GM04503 (cell line): ENCODE measurements at regions not wholly inside any gene's neighbourhood (a gene's known extent, or its start where the extent isn't known, plus 50 kb on each side); places are given as distances from the start of the nearest gene placed in this dataset.

ENCODE experiments used
- DNase-seq: peaks from one replicate; pipeline ENCODE4 v3.0.0-alpha.2; 2012; ENCODE audit warnings: low read depth

- DNase-seq: no peak
These were observed 154.9 kb upstream of the ANKRD28 start for GRCh38 chr3:15952543-15953175.

- no peak for DNase-seq
These were observed 156.1 kb upstream of the ANKRD28 start for GRCh38 chr3:15953841-15954240.

GRCh38 chr3:15955968-15956367, 158.2 kb upstream of the ANKRD28 start:
- no peak for DNase-seq

GRCh38 chr3:15958692-15959433, 161.1 kb upstream of the ANKRD28 start:
- DNase-seq: no peak

- DNase-seq: no peak
These were observed 161.6 kb upstream of the ANKRD28 start for GRCh38 chr3:15959434-15959811.

GRCh38 chr3:15964605-15965442, 167.0 kb upstream of the ANKRD28 start:
- DNase-seq: no peak

GRCh38 chr3:15967577-15967976, 169.8 kb upstream of the ANKRD28 start:
- DNase-seq: no peak

GRCh38 chr3:15969874-15970640, 172.3 kb upstream of the ANKRD28 start:
- DNase-seq: no peak

- DNase-seq: no peak
These were observed 175.6 kb upstream of the ANKRD28 start for GRCh38 chr3:15973414-15973813.

- no peak for DNase-seq
These were observed 176.2 kb upstream of the ANKRD28 start for GRCh38 chr3:15973940-15974339.

- DNase-seq: no peak
These were observed 176.9 kb upstream of the ANKRD28 start for GRCh38 chr3:15974647-15975046.

- no peak for DNase-seq
These were observed 178.7 kb upstream of the ANKRD28 start for GRCh38 chr3:15976524-15976923.

GRCh38 chr3:15977090-15977489, 179.3 kb upstream of the ANKRD28 start:
- DNase-seq: no peak

- no peak for DNase-seq
These were observed 179.9 kb upstream of the ANKRD28 start for GRCh38 chr3:15977598-15978232.

GRCh38 chr3:15978801-15979200, 181.0 kb upstream of the ANKRD28 start:
- DNase-seq: no peak

- DNase-seq: no peak
These were observed 181.7 kb upstream of the ANKRD28 start for GRCh38 chr3:15979495-15979894.

GRCh38 chr3:15979900-15980299, 182.1 kb upstream of the ANKRD28 start:
- DNase-seq: no peak

GRCh38 chr3:15982243-15982642, 184.5 kb upstream of the ANKRD28 start:
- no peak for DNase-seq

- peak; percentile 91 for DNase-seq
These were observed 185.0 kb upstream of the ANKRD28 start for GRCh38 chr3:15982667-15983196.

- DNase-seq: peak; percentile 77
These were observed 185.5 kb upstream of the ANKRD28 start for GRCh38 chr3:15983232-15983631.

- DNase-seq: no peak
These were observed 185.9 kb upstream of the ANKRD28 start for GRCh38 chr3:15983693-15984092.
